ENCODE measurements at regions not wholly inside any gene's neighbourhood (a gene's known extent, or its start where the extent isn't known, plus 50 kb on each side); places are given as distances from the start of the nearest gene placed in this dataset.

DNA sequence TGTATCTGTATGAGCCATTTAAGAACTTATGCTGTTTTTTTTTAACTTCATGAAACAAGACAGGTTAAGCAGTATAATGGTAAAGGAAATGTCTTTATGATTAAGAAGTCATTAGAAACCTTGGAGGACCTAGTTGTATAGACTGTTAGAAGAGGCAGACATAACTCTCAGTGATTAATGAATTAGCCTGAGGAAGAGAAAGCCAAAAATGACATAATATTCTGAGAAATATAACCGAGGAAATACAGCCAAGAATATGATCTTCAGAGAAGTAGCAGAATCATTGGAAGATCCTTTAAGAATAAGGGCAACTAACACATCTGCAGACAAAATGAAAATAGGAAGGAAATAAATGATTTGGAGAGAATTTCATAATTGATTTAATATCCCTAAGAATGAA lies 738.1 kb upstream of the NCAM2 start:
- ChIA-PET POLR2A (no interaction called here), CTCF (no interaction called here)
- no peak for DNase-seq (ENCODE audit: extremely low spot score)
- no peak for TF ChIP-seq CTBP1 (IDR thresholded peaks at IDR 0.05; ENCODE audit: borderline replicate concordance)
- no peak for TF ChIP-seq LEF1 (IDR thresholded peaks at IDR 0.05; ENCODE audit: borderline replicate concordance)
- TF ChIP-seq, protein P1, sequence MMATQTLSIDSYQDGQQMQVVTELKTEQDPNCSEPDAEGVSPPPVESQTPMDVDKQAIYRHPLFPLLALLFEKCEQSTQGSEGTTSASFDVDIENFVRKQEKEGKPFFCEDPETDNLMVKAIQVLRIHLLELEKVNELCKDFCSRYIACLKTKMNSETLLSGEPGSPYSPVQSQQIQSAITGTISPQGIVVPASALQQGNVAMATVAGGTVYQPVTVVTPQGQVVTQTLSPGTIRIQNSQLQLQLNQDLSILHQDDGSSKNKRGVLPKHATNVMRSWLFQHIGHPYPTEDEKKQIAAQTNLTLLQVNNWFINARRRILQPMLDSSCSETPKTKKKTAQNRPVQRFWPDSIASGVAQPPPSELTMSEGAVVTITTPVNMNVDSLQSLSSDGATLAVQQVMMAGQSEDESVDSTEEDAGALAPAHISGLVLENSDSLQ (IDR thresholded peaks at IDR 0.05): no peak
- no peak for TF ChIP-seq ELF4 (IDR thresholded peaks at IDR 0.05)
- TF ChIP-seq SP1 (IDR thresholded peaks at IDR 0.05): no peak
- no peak for TF ChIP-seq FOXM1 (IDR thresholded peaks at IDR 0.05; ENCODE audit: borderline replicate concordance)
- no peak for TF ChIP-seq L3MBTL2 (conservative IDR thresholded peaks at IDR 0.05)
- TF ChIP-seq BHLHE40 (IDR thresholded peaks at IDR 0.05; ENCODE audit: borderline replicate concordance): no peak
- no peak for TF ChIP-seq NFRKB (IDR thresholded peaks at IDR 0.05)
- no peak for TF ChIP-seq HDGF (IDR thresholded peaks at IDR 0.05; ENCODE audit: borderline replicate concordance)
- TF ChIP-seq TARDBP (IDR thresholded peaks at IDR 0.05): no peak
- no peak for TF ChIP-seq ZNF384 (IDR thresholded peaks at IDR 0.05)
- no peak for TF ChIP-seq FOXK2 (IDR thresholded peaks at IDR 0.05)

- no peak for TF ChIP-seq CTBP1 (IDR thresholded peaks at IDR 0.05; ENCODE audit: borderline replicate concordance)
- no peak for TF ChIP-seq ZNF384 (IDR thresholded peaks at IDR 0.05)
- no peak for TF ChIP-seq FOXK2 (IDR thresholded peaks at IDR 0.05)
- TF ChIP-seq, protein P1 (IDR thresholded peaks at IDR 0.05): no peak
- no peak for TF ChIP-seq LEF1 (IDR thresholded peaks at IDR 0.05; ENCODE audit: borderline replicate concordance)
- no peak for TF ChIP-seq ARNT (IDR thresholded peaks at IDR 0.05)
- TF ChIP-seq SUZ12 (IDR thresholded peaks at IDR 0.05): no peak
- TF ChIP-seq NFRKB (IDR thresholded peaks at IDR 0.05): no peak
- no peak for TF ChIP-seq L3MBTL2 (conservative IDR thresholded peaks at IDR 0.05)
- DNase-seq (ENCODE audit: extremely low spot score): no peak
- ChIA-PET POLR2A (no interaction called here), CTCF (no interaction called here)
These were observed 736.8 kb upstream of the NCAM2 start for GRCh38 chr21:20261364-20261763.

GRCh38 chr21:20265707-20266440 lies 732.3 kb upstream of the NCAM2 start:
- TF ChIP-seq ARNT (IDR thresholded peaks at IDR 0.05): no peak
- ChIA-PET CTCF (no interaction called here), POLR2A (no interaction called here)
- DNase-seq (ENCODE audit: extremely low spot score): no peak

DNA sequence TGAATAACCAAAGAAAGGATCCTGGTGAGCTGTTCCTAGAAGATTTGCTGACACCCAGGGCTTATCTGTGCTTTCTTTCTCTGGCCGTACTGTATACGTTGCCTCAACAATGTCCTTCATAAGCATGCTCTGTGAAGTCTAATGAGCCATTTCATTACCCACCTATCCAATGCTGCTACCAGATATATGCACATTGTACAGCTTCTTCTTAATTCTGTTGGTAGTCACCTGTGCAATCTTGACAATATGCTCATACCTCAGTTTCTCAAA lies 731.8 kb upstream of the NCAM2 start:
- POLR2A ChIA-PET: no interaction called here
- CTCF ChIA-PET: no interaction called here
- no peak for DNase-seq (ENCODE audit: extremely low spot score)
- TF ChIP-seq TARDBP (IDR thresholded peaks at IDR 0.05) (no peak), SP1 (IDR thresholded peaks at IDR 0.05) (no peak), NFRKB (IDR thresholded peaks at IDR 0.05) (no peak), ZNF384 (IDR thresholded peaks at IDR 0.05) (no peak), BHLHE40 (IDR thresholded peaks at IDR 0.05; ENCODE audit: borderline replicate concordance) (no peak), ARNT (IDR thresholded peaks at IDR 0.05) (no peak), ELF4 (IDR thresholded peaks at IDR 0.05) (no peak), FOXA1 (IDR thresholded peaks at IDR 0.05) (no peak), HDGF (IDR thresholded peaks at IDR 0.05; ENCODE audit: borderline replicate concordance) (no peak), FOXK2 (IDR thresholded peaks at IDR 0.05) (no peak), LEF1 (IDR thresholded peaks at IDR 0.05; ENCODE audit: borderline replicate concordance) (no peak), CTBP1 (IDR thresholded peaks at IDR 0.05; ENCODE audit: borderline replicate concordance) (no peak), L3MBTL2 (conservative IDR thresholded peaks at IDR 0.05) (no peak), FOXM1 (IDR thresholded peaks at IDR 0.05; ENCODE audit: borderline replicate concordance) (no peak), SUZ12 (IDR thresholded peaks at IDR 0.05) (no peak)
- TF ChIP-seq, protein P1 (IDR thresholded peaks at IDR 0.05): no peak

DNA sequence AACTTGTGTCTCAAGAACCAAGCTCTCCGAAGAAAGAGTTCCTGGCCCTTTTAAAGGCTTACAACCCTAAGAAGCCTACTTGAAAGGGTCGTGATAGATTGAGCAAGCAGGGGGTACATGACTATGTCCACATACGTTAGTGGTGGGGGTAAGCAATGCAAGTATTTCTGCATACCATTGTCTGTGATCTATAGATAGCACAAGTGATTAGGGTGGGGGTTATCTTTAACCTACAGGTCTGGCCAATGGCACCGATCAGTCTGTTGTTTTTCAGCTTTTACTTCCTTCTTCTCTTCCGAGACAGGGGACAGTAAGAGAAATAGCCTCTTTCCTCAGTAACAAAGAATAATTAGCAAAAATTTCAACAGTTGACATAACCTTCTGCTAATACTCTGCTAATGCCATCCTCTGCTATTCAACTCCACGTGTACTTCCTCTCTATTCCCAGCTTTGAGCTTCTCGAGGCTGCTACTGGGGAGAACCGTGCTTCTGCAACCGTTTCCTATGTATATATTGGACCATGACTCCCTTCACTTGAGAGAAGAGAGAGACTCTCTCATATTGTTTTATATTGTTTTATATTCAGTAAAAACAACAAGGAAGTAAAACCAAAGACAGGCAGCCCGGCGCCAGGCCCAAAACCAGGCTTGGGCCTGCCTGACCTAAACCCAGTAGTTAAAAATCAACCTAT lies 727.7 kb upstream of the NCAM2 start:
- no peak for DNase-seq (ENCODE audit: extremely low spot score)
- TF ChIP-seq TARDBP (IDR thresholded peaks at IDR 0.05) (no peak), FOXA1 (IDR thresholded peaks at IDR 0.05) (no peak), ZNF384 (IDR thresholded peaks at IDR 0.05) (no peak), FOXM1 (IDR thresholded peaks at IDR 0.05; ENCODE audit: borderline replicate concordance) (no peak), FOXK2 (IDR thresholded peaks at IDR 0.05) (no peak), NFRKB (IDR thresholded peaks at IDR 0.05) (no peak), ARNT (IDR thresholded peaks at IDR 0.05) (no peak), SUZ12 (IDR thresholded peaks at IDR 0.05) (no peak), ELF4 (IDR thresholded peaks at IDR 0.05) (no peak), BHLHE40 (IDR thresholded peaks at IDR 0.05; ENCODE audit: borderline replicate concordance) (no peak), CTBP1 (IDR thresholded peaks at IDR 0.05; ENCODE audit: borderline replicate concordance) (no peak), L3MBTL2 (conservative IDR thresholded peaks at IDR 0.05) (no peak), HDGF (IDR thresholded peaks at IDR 0.05; ENCODE audit: borderline replicate concordance) (no peak), SP1 (IDR thresholded peaks at IDR 0.05) (no peak), LEF1 (IDR thresholded peaks at IDR 0.05; ENCODE audit: borderline replicate concordance) (no peak)
- TF ChIP-seq, protein P1 (IDR thresholded peaks at IDR 0.05): no peak
- ChIA-PET POLR2A (no interaction called here), CTCF (no interaction called here)

All from HEK293T (cell line).